RWPE2 (cell line): ENCODE measurements at regions not wholly inside any gene's neighbourhood (a gene's known extent, or its start where the extent isn't known, plus 50 kb on each side); places are given as distances from the start of the nearest gene placed in this dataset.

Experiments used
- ATAC-seq: fragments of 200-7000 bp; cut with Tn5 transposase; 3 replicates; pipeline ENCODE4 v1.9.1; 2021; ENCODE audit warnings: low read depth
- DNase-seq: peaks from one replicate; pipeline ENCODE4 v3.0.0-alpha.2; 2020; ENCODE audit warnings: low spot score
- H3K27ac ChIP-seq: fragments of 450-650 bp; 2 replicates; pipeline ENCODE4 v1.5.1; 2017; ENCODE audit warnings: mild to moderate bottlenecking; ENCODE audit not compliant: poor library complexity, severe bottlenecking
- H3K27me3 ChIP-seq: fragments of 250-450 bp; sonication (Bioruptor Pico); 2 replicates; pipeline ENCODE4 v1.5.1; 2021; ENCODE audit warnings: mild to moderate bottlenecking, moderate library complexity; ENCODE audit not compliant: insufficient read depth, poor library complexity, severe bottlenecking
- H3K36me3 ChIP-seq: fragments of 250-450 bp; sonication (Bioruptor Pico); 2 replicates; pipeline ENCODE4 v1.5.1; 2020; ENCODE audit warnings: low read depth, mild to moderate bottlenecking, moderate library complexity
- H3K4me1 ChIP-seq: fragments of 250-450 bp; sonication (Bioruptor Pico); 2 replicates; pipeline ENCODE4 v1.5.1; 2021; ENCODE audit warnings: mild to moderate bottlenecking, moderate library complexity; ENCODE audit not compliant: insufficient read depth, poor library complexity, severe bottlenecking
- H3K4me3 ChIP-seq: fragments of 250-450 bp; sonication (Bioruptor Pico); 2 replicates; pipeline ENCODE4 v1.5.1; 2021; ENCODE audit warnings: mild to moderate bottlenecking, moderate library complexity; ENCODE audit not compliant: severe bottlenecking
- H3K9me3 ChIP-seq: fragments of 250-450 bp; sonication (Bioruptor Pico); 2 replicates; pipeline ENCODE4 v1.5.1; 2021; ENCODE audit warnings: mild to moderate bottlenecking, moderate library complexity; ENCODE audit not compliant: severe bottlenecking
- TF ChIP-seq, protein P1 (sequence below): fragments of 450-650 bp; IDR thresholded peaks from one replicate; pipeline ENCODE4 v1.5.1; 2017; ENCODE audit warnings: mild to moderate bottlenecking, moderate library complexity; ENCODE audit not compliant: poor library complexity, severe bottlenecking

DNA sequence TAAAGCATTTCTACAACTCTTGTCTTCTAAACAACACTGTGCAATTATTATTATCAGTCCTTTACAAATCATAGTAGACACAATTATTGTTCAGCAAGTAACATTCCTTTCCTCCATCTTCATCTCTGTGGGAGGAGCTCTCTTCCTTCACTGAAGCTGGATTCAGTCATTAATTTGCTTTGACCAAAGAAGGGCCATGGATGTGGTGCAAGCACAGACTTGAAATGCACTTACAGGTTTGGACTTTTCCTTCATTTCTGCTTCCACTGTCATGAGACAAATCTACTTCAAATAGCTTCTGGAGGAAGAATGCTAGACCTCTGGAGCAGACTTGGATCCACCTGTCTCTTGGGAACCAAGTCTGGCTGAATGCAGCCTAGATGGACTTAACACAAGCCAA, 336.6 kb upstream of the SLITRK6 start:
- no peaks in the 10 kb centered on the region for H3K36me3 ChIP-seq
- TF ChIP-seq, protein P1, sequence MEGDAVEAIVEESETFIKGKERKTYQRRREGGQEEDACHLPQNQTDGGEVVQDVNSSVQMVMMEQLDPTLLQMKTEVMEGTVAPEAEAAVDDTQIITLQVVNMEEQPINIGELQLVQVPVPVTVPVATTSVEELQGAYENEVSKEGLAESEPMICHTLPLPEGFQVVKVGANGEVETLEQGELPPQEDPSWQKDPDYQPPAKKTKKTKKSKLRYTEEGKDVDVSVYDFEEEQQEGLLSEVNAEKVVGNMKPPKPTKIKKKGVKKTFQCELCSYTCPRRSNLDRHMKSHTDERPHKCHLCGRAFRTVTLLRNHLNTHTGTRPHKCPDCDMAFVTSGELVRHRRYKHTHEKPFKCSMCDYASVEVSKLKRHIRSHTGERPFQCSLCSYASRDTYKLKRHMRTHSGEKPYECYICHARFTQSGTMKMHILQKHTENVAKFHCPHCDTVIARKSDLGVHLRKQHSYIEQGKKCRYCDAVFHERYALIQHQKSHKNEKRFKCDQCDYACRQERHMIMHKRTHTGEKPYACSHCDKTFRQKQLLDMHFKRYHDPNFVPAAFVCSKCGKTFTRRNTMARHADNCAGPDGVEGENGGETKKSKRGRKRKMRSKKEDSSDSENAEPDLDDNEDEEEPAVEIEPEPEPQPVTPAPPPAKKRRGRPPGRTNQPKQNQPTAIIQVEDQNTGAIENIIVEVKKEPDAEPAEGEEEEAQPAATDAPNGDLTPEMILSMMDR, result no peak
- no peaks in the 10 kb centered on the region for H3K9me3 ChIP-seq
- ATAC-seq (no peak), DNase-seq (no peak)
- H3K27me3 ChIP-seq, result no peaks in the 10 kb centered on the region
- H3K4me1 ChIP-seq, result no peaks in the 10 kb centered on the region
- no peak overlapping the region for H3K27ac ChIP-seq
- no peak overlapping the region for H3K4me3 ChIP-seq

- ATAC-seq (no peak), DNase-seq (no peak)
- H3K4me3 ChIP-seq, result no peak overlapping the region
- no peaks in the 10 kb centered on the region for H3K36me3 ChIP-seq
- no peaks in the 10 kb centered on the region for H3K27me3 ChIP-seq
- H3K9me3 ChIP-seq, result no peaks in the 10 kb centered on the region
- no peaks in the 10 kb centered on the region for H3K4me1 ChIP-seq
- TF ChIP-seq, protein P1, result no peak
- H3K27ac ChIP-seq, result no peak overlapping the region
Measured at GRCh38 chr13:86121881-86122280, 322.7 kb upstream of the SLITRK6 start.

DNA sequence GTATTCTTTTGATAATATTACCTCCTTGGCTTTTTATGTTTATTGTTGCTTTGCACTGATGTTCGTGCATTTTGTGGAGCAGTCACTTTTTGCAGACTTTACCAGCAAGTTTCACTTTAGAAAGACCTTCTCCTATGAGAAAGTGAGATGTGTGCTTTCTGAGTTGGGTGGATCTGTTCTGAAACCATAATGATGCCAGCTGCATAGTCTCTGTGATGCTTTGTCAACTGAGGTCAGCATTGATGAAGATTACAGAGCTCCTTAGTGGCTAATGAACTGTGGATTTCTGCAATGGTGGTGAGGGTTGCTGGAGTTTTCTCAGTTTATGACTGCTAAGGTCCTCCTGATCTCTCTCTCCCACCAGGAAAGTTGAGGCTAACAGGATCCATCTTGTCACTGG, 309.9 kb upstream of the SLITRK6 start:
- Histone ChIP-seq H3K27me3 (no peaks in the 10 kb centered on the region), H3K4me1 (no peaks in the 10 kb centered on the region), H3K36me3 (no peaks in the 10 kb centered on the region), H3K27ac (no peak overlapping the region), H3K9me3 (no peaks in the 10 kb centered on the region), H3K4me3 (no peak overlapping the region)
- TF ChIP-seq, protein P1, result no peak
- no peak for ATAC-seq
- DNase-seq, result no peak

- DNase-seq, result no peak
Measured at GRCh38 chr13:86108334-86108733, 309.1 kb upstream of the SLITRK6 start.

GRCh38 chr13:86098511-86098910, 299.3 kb upstream of the SLITRK6 start:
- Histone ChIP-seq H3K27ac (no peak overlapping the region), H3K36me3 (no peaks in the 10 kb centered on the region), H3K9me3 (no peaks in the 10 kb centered on the region), H3K4me1 (no peaks in the 10 kb centered on the region), H3K4me3 (no peak overlapping the region), H3K27me3 (no peaks in the 10 kb centered on the region)
- TF ChIP-seq, protein P1, result no peak
- DNase-seq (no peak), ATAC-seq (no peak)

More at GRCh38 chr13:86108334-86108733, 309.1 kb upstream of the SLITRK6 start:
- H3K9me3 ChIP-seq, result no peaks in the 10 kb centered on the region
- no peaks in the 10 kb centered on the region for H3K4me1 ChIP-seq
- no peak overlapping the region for H3K27ac ChIP-seq
- TF ChIP-seq, protein P1, result no peak
- ATAC-seq, result no peak
- no peaks in the 10 kb centered on the region for H3K27me3 ChIP-seq
- H3K4me3 ChIP-seq, result no peak overlapping the region
- no peaks in the 10 kb centered on the region for H3K36me3 ChIP-seq
